GM23338 (cell line): ENCODE measurements at regions not wholly inside any gene's neighbourhood (a gene's known extent, or its start where the extent isn't known, plus 50 kb on each side); places are given as distances from the start of the nearest gene placed in this dataset.

Source experiments
- CTCF ChIP-seq, 2 experiments: fragments of 200-600 bp in 1 of 2; sonication (generic) in 1 of 2; conservative IDR thresholded peaks; 2 replicates each; pipeline versions ENCODE4 v1.5.1 to v1.6.1; 2016 to 2017; ENCODE audit warnings: antibody characterized with exemption in 2 of 2, low read depth in 2 of 2, mild to moderate bottlenecking in 2 of 2, moderate library complexity in 1 of 2
- NANOG ChIP-seq: IDR thresholded peaks from 2 replicates; pipeline ENCODE4 v1.6.1; 2016; ENCODE audit warnings: antibody characterized with exemption, borderline replicate concordance
- POLR2AphosphoS5 ChIP-seq: IDR thresholded peaks from 2 replicates; pipeline ENCODE4 v1.6.1; 2016; ENCODE audit warnings: antibody characterized with exemption, low read depth

- no peak for TF ChIP-seq POLR2AphosphoS5
- no peak for TF ChIP-seq CTCF (conservative IDR thresholded peaks at IDR 0.05; ENCODE audit: low read depth in 2 of 2)
- TF ChIP-seq NANOG = no peak
Observed at GRCh38 chr14:27338012-27338411, 740.2 kb upstream of the NOVA1 start.
